ENCODE measurements at regions not wholly inside any gene's neighbourhood (a gene's known extent, or its start where the extent isn't known, plus 50 kb on each side); places are given as distances from the start of the nearest gene placed in this dataset.

DNA sequence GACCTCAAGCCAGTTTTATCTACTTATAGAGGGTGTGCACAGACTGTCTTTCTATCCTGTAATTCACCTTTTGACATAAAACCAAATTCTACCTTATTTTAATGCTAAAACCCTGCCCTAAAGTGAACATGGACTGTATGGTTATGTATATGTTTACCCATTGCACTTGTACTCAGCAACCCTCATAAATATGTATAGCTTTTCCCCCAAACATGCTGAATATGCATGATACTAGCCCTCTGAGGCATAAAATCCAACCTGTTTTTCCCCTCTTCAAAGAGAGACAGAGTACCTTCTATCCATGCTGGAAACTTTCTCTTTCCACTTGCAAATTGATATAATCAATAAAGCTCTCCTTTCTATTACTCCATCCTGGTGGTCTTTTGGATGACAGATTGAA, 267.9 kb upstream of the BMP2 start:
- BruUV-seq (replicated peaks): no TSS peak
- H3K27ac Mint-ChIP-seq (ENCODE audit: low read depth, unreplicated experiment): no peak overlapping the region
- no peak for TF ChIP-seq CTCF (IDR thresholded peaks at IDR 0.05; ENCODE audit: unreplicated experiment)
- no peaks in the 10 kb centered on the region for H3K27me3 Mint-ChIP-seq (ENCODE audit: insufficient read depth, unreplicated experiment)
- intact Hi-C loops (cut with micrococcal nuclease): no loop called here
- CTCF ChIA-PET: interaction anchor here (0.8 to 2.4 kb wide), 4 partner anchors 7 to 169 kb away, joined by 3 to 10 read pairs (median 4); no protein-coding TSS in a partner anchor
- H3K9me3 Mint-ChIP-seq (ENCODE audit: unreplicated experiment): no peaks in the 10 kb centered on the region
- DNase-seq (ENCODE audit: unreplicated experiment): no peak
- peaks cover 5% of the 10 kb centered on the region for H3K36me3 Mint-ChIP-seq (ENCODE audit: insufficient read depth, unreplicated experiment)
- H3K4me1 Mint-ChIP-seq (ENCODE audit: insufficient read depth, unreplicated experiment): peaks cover 13% of the 10 kb centered on the region
- POLR2A ChIA-PET: interaction anchor here (0.8 to 2.2 kb wide), 2 partner anchors 12 to 19 kb away, joined by 3 to 10 read pairs; no protein-coding TSS in a partner anchor
- no peak overlapping the region for H3K4me3 Mint-ChIP-seq (ENCODE audit: unreplicated experiment)

GRCh38 chr20:6496874-6497273, 270.6 kb upstream of the BMP2 start:
- intact Hi-C loops (cut with micrococcal nuclease): no loop called here
- no peak for TF ChIP-seq CTCF (IDR thresholded peaks at IDR 0.05; ENCODE audit: unreplicated experiment)
- Mint-ChIP-seq H3K36me3 (ENCODE audit: insufficient read depth, unreplicated experiment) (no peaks in the 10 kb centered on the region), H3K27ac (ENCODE audit: low read depth, unreplicated experiment) (no peak overlapping the region), H3K4me3 (ENCODE audit: unreplicated experiment) (no peak overlapping the region), H3K9me3 (ENCODE audit: unreplicated experiment) (no peaks in the 10 kb centered on the region), H3K4me1 (ENCODE audit: insufficient read depth, unreplicated experiment) (peaks cover 15% of the 10 kb centered on the region), H3K27me3 (ENCODE audit: insufficient read depth, unreplicated experiment) (no peaks in the 10 kb centered on the region)
- DNase-seq (ENCODE audit: unreplicated experiment): no peak
- ChIA-PET POLR2A (no interaction called here), CTCF (no interaction called here)
- no TSS peak for BruUV-seq (replicated peaks)

- intact Hi-C loops (cut with micrococcal nuclease): no loop called here
- no peaks in the 10 kb centered on the region for H3K36me3 Mint-ChIP-seq (ENCODE audit: insufficient read depth, unreplicated experiment)
- H3K27me3 Mint-ChIP-seq (ENCODE audit: insufficient read depth, unreplicated experiment): no peaks in the 10 kb centered on the region
- H3K27ac Mint-ChIP-seq (ENCODE audit: low read depth, unreplicated experiment): no peak overlapping the region
- BruUV-seq (replicated peaks): no TSS peak
- no peaks in the 10 kb centered on the region for H3K9me3 Mint-ChIP-seq (ENCODE audit: unreplicated experiment)
- DNase-seq (ENCODE audit: unreplicated experiment): no peak
- ChIA-PET POLR2A (interaction anchor here (0.7 kb wide), 1 partner anchor 41 kb away, joined by 6 read pairs; no protein-coding TSS in a partner anchor), CTCF (interaction anchor here (0.6 kb wide), 1 partner anchor 1351 kb away, joined by 3 read pairs; no protein-coding TSS in a partner anchor)
- H3K4me1 Mint-ChIP-seq (ENCODE audit: insufficient read depth, unreplicated experiment): peaks cover 11% of the 10 kb centered on the region
- H3K4me3 Mint-ChIP-seq (ENCODE audit: unreplicated experiment): no peak overlapping the region
- no peak for TF ChIP-seq CTCF (IDR thresholded peaks at IDR 0.05; ENCODE audit: unreplicated experiment)
Observed at GRCh38 chr20:6495907-6496306, 271.6 kb upstream of the BMP2 start.

- H3K27me3 Mint-ChIP-seq (ENCODE audit: insufficient read depth, unreplicated experiment): no peaks in the 10 kb centered on the region
- ChIA-PET POLR2A (interaction anchor here (1.0 to 1.6 kb wide), 2 partner anchors 9 to 19 kb away, joined by 4 to 5 read pairs; no protein-coding TSS in a partner anchor), CTCF (interaction anchor here (0.5 to 1.7 kb wide), 5 partner anchors 8 to 237 kb away, joined by 3 to 4 read pairs (median 3); no protein-coding TSS in a partner anchor)
- H3K4me3 Mint-ChIP-seq (ENCODE audit: unreplicated experiment): no peak overlapping the region
- TF ChIP-seq CTCF (IDR thresholded peaks at IDR 0.05; ENCODE audit: unreplicated experiment): no peak
- H3K36me3 Mint-ChIP-seq (ENCODE audit: insufficient read depth, unreplicated experiment): no peaks in the 10 kb centered on the region
- no peaks in the 10 kb centered on the region for H3K9me3 Mint-ChIP-seq (ENCODE audit: unreplicated experiment)
- no peak for DNase-seq (ENCODE audit: unreplicated experiment)
- no TSS peak for BruUV-seq (replicated peaks)
- peaks cover 21% of the 10 kb centered on the region for H3K4me1 Mint-ChIP-seq (ENCODE audit: insufficient read depth, unreplicated experiment)
- intact Hi-C loops (cut with micrococcal nuclease): no loop called here
- no peak overlapping the region for H3K27ac Mint-ChIP-seq (ENCODE audit: low read depth, unreplicated experiment)
Observed at GRCh38 chr20:6492271-6493055, 275.0 kb upstream of the BMP2 start.
